ENCODE measurements at regions not wholly inside any gene's neighbourhood (a gene's known extent, or its start where the extent isn't known, plus 50 kb on each side); places are given as distances from the start of the nearest gene placed in this dataset.

GRCh38 chr5:29079771-29080170, 2041.4 kb upstream of the CDH9 start:
- DNase-seq (ENCODE audit: low read depth): no peak

- DNase-seq (ENCODE audit: low read depth): no peak
Measured at GRCh38 chr5:29077451-29077850, 2039.1 kb upstream of the CDH9 start.

GRCh38 chr5:29069104-29069402, 2030.7 kb upstream of the CDH9 start:
- no peak for DNase-seq (ENCODE audit: low read depth)

GRCh38 chr5:29061381-29061780, 2023.0 kb upstream of the CDH9 start:
- DNase-seq (ENCODE audit: low read depth): no peak

- DNase-seq (ENCODE audit: low read depth): no peak
Measured at GRCh38 chr5:29054694-29055093, 2016.3 kb upstream of the CDH9 start.

GRCh38 chr5:29054282-29054681, 2015.9 kb upstream of the CDH9 start:
- DNase-seq (ENCODE audit: low read depth): no peak

- DNase-seq (ENCODE audit: low read depth): no peak
Measured at GRCh38 chr5:29051509-29051908, 2013.1 kb upstream of the CDH9 start.

- DNase-seq (ENCODE audit: low read depth): no peak
Measured at GRCh38 chr5:29042152-29042551, 2003.8 kb upstream of the CDH9 start.

GRCh38 chr5:29040404-29040803, 2002.0 kb upstream of the CDH9 start:
- no peak for DNase-seq (ENCODE audit: low read depth)

GRCh38 chr5:29039994-29040393, 2001.6 kb upstream of the CDH9 start:
- no peak for DNase-seq (ENCODE audit: low read depth)

GRCh38 chr5:29037716-29038115, 1999.3 kb upstream of the CDH9 start:
- DNase-seq (ENCODE audit: low read depth): peak; percentile 13

GRCh38 chr5:29024052-29024451, 1985.7 kb upstream of the CDH9 start:
- DNase-seq (ENCODE audit: low read depth): no peak

GRCh38 chr5:29023541-29023940, 1985.2 kb upstream of the CDH9 start:
- DNase-seq (ENCODE audit: low read depth): no peak

GRCh38 chr5:29017501-29017900, 1979.1 kb upstream of the CDH9 start:
- no peak for DNase-seq (ENCODE audit: low read depth)

GRCh38 chr5:29016067-29016466, 1977.7 kb upstream of the CDH9 start:
- DNase-seq (ENCODE audit: low read depth): no peak

GRCh38 chr5:29015523-29015922, 1977.1 kb upstream of the CDH9 start:
- no peak for DNase-seq (ENCODE audit: low read depth)

- DNase-seq (ENCODE audit: low read depth): no peak
Measured at GRCh38 chr5:29005386-29005785, 1967.0 kb upstream of the CDH9 start.

- no peak for DNase-seq (ENCODE audit: low read depth)
Measured at GRCh38 chr5:29002481-29002880, 1964.1 kb upstream of the CDH9 start.

GRCh38 chr5:29001666-29002065, 1963.3 kb upstream of the CDH9 start:
- no peak for DNase-seq (ENCODE audit: low read depth)

- DNase-seq (ENCODE audit: low read depth): no peak
Measured at GRCh38 chr5:28984639-28985038, 1946.3 kb upstream of the CDH9 start.

GRCh38 chr5:28975508-28975907, 1937.1 kb upstream of the CDH9 start:
- no peak for DNase-seq (ENCODE audit: low read depth)

GRCh38 chr5:28967848-28968247, 1929.5 kb upstream of the CDH9 start:
- no peak for DNase-seq (ENCODE audit: low read depth)

GRCh38 chr5:28961816-28962215, 1923.4 kb upstream of the CDH9 start:
- no peak for DNase-seq (ENCODE audit: low read depth)

GRCh38 chr5:28958581-28958980, 1920.2 kb upstream of the CDH9 start:
- no peak for DNase-seq (ENCODE audit: low read depth)

GRCh38 chr5:28957450-28957849, 1919.1 kb upstream of the CDH9 start:
- DNase-seq (ENCODE audit: low read depth): no peak

All from forelimb muscle (tissue), 1 donor.